GM19372 (cell line): ENCODE measurements at regions not wholly inside any gene's neighbourhood (a gene's known extent, or its start where the extent isn't known, plus 50 kb on each side); places are given as distances from the start of the nearest gene placed in this dataset.
"Not testable (repeated sequence)": the region's sequence is repeated elsewhere in the genome, so short reads cannot be mapped to it uniquely, and the experiment has no call there.

Source experiments
- ATAC-seq: cut with Tn5 transposase; IDR thresholded peaks from one replicate; pipeline ENCODE4 v1.9.1; 2021; ENCODE audit warnings: mild to moderate bottlenecking, low read depth, moderate library complexity; ENCODE audit not compliant: unreplicated experiment

DNA sequence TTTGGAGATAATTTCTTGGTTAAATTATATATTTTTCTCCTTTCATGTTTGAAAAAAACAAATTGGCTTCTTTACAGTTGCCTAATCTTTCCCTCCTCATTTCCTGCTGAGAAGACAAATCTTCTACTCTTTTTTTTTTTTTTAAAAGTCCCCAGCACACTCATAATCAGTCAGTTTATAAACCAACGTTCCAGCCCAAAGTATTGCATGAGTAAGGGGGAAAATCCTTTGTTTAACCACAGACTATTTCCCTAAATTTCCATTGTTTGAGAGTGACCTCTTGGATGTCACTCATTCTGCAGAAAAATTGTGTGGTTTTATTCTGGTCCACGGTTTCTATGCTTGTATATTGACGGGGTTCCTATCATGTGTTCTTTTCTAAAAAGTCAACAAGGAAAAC, 55.1 kb upstream of the TLR4 start:
- ATAC-seq, result no peak

DNA sequence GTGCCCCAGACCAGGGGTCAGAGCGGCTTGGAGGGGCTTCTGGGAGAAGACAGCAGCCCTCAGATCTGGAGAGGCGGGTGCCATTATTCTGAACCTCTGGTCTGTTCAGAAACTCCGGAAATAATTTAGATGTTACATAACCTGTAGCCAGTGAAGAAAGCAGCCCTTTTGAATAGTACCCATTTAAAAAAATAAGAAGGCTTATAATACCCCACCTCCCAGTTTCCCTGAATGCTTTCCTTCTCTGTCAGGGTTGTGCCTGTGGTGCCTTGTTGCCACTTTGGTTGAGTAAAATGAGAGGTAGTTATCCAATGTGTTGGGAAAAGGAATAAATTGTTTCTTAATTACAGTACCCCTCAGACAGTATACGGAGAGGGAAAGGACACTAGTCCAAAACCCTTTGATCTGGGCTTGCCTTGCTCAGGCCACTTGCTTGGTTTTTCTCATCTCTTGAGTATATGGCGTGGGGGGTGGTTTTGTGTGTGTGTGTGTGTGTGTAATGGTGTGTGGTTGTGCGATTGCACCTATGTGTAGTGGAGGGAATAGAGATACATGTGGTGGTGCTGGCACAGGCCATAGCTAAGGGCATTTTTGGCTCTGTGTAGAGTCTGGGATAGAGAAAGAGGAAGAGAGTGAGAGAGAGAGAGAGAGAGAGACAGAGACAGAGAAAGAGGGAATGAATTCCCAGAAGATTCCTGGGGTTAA, 59.1 kb upstream of the TLR4 start:
- peak; percentile 10 for ATAC-seq

DNA sequence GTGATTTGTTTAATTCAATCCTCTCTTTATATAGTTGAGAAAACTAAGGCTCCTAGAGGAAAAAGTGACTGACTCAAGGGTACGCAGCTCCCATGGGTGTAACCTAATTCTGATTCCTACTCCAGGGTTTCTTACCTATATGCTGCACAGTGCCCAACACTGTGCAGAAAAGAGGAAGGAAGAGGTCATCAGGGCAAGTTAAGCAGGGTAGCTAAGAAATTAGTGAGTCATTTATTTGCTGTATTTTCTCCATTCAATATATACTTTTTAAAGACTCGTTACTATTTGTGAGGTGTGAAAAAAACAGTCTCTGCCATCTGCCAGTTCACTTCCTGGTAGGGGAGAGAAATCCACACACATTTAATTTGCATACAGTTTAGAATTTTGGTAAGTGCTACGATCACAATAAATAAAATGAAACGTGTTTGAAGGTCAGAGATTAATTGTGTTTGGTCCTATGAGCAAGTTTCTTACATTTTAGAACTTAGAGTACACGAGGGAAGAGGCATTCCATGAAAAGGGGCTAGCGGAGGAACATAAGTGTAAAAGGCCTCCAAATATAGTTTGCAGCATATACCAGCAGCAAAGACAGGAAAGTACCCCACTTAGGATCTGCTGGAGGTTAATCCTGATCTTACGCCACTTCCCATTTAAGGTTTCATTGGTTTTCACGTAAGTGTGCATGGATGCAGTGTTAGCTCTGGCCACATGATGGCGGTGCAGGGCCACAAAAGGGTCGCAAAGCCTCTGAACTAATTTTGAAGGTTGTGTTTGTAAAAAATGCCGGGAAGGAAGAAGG, 59.9 kb upstream of the TLR4 start:
- ATAC-seq, result peak; percentile 91

DNA sequence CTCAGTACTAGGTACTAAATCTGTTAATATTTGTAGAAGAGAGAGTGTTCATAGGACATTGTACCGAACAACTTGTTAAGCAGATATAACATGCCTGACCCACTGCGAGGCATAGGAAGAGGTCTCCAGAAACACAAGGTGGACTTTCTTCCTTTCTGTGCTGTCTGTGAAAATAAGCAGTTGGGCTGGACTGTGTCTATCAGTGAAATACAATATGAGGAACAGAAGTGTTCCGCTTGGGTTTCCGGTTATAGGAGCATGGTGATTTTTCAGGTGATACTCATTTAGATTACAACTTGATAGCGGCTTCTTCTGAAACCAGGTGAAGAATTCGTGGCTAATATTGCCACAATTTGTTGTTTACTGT, 60.9 kb upstream of the TLR4 start:
- ATAC-seq, result no peak

DNA sequence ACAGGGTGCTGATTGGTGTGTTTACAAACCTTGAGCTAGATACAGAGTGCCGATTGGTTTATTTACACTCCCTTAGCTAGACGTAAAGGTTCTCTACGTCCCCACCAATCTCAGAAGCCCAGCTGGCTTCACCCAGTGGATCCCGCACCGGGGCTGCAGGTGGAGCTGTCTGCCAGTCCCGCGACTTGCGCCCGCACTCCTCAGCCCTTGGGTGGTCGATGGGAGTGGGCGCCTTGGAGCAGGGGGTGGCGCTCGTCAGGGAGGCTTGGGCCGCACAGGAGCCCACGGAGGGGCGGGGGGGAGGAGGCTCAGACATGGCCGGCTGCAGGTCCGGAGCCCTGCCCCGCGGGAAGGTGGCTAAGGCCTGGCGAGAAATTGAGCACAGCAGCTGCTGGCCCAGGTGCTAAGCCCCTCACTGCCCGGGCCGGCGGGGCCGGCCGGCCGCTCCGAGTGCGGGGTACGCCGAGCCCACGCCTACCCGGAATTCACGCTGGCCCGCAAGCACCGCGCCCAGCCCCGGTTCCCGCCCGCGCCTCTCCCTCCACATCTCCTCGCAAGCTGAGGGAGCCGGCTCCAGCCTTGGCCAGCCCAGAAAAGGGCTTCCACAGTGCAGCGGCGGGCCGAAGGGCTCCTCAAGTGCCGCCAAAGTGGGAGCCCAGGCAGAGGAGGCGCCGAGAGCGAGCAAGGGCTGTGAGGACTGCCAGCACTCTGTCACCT, 61.5 kb upstream of the TLR4 start:
- not testable (repeated sequence) for ATAC-seq

DNA sequence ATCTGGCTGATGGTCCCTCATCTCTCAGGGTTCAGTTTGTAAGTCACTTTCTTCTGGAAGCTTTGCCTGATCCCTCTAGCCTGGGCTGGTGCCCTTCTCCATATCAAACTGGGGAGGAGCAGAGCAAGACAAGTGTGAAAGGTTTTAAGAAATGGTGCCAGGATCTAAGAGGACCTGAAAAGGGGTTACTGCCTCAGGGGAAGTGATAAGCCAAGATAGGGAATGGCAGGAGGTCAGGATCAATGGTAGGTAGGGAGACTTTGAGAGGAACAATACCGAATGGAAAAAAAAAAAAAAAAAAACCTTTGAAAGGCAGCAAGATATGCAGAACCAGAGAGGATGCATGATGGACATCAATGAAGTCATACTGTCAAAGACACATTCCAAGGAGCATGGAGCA, 67.5 kb upstream of the TLR4 start:
- no peak for ATAC-seq

DNA sequence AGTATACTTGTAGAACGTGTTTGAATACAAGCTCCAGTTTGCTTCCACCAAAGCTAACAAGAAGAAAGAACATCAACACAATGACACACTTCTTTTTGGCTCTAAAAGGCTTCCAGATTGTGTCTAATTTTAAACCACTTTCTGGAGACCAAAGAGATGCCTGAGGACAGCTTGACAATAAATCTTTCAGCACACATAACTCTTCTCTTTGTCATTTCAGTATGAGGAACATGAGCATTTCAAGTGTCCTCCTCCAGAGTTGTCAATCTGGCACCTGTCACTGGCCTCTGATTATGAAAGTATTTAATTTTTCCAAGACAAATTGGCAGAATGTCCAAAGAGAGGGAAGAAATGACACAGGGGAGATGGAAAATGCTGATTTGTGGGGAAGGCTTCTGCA, 79.0 kb upstream of the TLR4 start:
- ATAC-seq, result no peak

DNA sequence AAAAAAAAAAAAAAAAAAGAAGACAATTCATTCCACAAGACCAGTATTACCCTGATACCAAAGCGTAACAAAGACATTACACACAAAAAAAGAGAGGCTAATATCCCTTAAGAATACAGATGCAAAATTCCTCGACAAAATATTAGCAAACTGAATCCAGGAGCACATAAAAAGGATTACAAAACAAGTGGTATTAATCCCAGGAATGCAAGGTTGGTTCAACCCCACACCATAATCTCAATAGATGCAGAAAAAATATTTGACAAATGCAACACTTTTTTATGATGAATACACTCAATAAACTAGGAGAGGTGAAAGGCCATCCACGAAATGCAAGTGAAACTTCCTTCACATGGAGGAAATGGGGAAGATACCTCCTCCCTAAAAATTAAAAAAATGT, 80.1 kb upstream of the TLR4 start:
- no peak for ATAC-seq

DNA sequence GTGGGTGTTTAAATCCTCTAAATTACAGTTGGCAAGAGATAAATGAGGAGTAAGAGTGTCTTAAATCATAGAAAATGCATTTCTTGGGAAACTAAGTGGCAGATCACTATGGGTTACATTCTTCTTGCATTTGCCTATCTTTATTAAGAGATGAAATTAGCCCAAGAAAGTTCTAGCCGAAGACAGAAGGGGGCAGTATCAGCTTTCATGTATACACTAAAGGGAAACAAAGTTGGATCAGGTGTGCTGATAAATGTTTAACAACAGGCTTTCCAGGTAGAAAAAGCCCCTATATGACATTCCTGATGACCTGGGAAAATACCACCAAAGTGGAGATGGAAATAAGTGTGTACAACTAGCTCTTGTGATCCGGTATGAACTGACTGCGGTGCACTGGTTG, 81.9 kb upstream of the TLR4 start:
- ATAC-seq, result no peak

DNA sequence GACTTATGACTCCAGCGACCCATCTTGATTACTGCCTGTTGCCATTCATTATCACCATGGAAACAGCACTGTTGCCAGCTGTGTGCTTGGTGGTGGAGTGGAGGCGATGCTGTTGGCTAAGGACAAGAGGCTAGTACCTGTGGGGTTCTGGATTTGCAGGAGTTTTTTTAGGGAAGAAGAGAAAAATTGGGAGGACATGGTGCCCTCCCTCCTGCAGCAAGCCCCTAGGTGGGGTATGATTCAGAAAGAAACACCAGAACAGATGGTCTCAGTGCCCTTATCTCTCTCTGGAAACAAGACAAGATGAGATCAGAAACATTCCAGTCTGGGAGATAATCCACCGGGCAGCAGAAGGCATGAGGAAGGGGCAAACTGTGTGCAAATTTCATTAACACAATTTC, 87.8 kb upstream of the TLR4 start:
- ATAC-seq, result no peak

DNA sequence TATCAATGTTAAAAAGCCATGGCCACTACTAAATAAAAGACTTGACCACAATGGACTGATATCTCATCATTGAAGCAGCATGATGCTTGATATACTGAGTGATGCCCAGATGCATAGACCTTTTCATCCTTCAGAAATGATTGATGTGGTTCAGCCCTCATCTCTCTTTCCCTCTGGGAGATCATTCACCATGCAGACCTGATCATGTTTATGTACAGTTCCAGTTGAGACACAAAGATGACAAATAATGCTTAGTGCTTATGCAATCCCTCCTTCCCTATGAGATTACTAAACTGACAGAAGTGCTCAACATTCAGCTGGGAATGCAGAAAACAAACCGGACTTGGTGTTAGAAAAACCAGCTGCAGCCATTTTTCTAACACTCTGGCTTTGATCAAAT, 91.9 kb upstream of the TLR4 start:
- ATAC-seq, result no peak

DNA sequence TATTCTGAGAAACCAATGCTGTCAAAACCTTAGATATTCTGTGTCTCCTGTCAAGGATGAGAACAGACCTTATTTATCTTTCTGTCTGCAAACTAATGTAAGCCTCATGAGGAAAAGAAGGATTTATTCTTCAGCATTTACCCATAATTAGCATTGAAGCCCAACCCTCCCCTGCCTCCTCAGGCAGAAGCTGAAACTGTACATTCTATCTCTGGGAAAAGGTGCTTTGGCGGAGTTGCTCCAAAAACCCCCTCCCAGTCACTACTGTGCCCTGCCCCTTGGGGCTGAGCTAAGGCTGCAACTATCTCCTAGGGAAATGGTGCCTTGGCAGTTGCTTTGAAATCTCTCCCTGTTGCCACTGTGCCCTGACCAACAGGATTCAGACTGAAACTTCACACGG, 106.2 kb upstream of the TLR4 start:
- ATAC-seq, result no peak

DNA sequence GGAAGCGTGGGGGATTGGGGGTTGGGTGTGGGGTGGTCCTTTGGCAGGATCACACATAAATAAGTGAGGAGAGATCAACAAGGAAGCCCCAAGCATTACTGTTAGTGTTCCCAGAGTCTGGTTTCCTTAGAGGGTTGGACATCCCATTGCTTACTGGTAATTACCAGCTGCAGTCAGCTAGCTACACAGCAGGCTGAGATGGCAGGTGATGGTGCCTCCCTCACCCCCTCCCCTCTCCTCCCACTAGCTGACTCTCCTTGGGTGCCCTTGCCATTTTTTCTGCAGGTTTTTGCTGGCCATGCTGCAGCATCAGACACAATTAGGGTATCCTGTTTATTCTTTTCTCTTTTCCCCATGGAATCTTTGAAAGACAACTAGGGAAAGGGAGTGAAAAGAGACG, 107.5 kb upstream of the TLR4 start:
- ATAC-seq, result no peak

DNA sequence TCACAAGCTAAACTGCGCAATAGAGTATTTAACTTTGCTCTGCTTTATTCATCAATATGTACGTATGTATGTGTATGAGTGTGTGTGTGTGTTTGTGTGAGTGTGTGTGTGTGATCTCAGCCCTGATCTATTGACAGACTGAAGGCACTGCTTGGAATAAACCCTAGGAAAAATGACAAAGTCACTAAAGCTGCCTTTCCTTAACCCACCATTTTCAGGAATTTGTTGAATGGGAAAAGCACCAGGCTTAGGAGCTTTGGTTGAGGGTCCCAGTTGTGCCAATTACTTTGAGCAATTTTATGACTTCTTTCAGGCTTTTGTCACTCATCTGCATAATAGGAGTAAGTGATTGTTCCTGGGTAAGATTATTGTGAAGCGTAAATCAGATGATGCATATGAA, 108.6 kb upstream of the TLR4 start:
- ATAC-seq, result no peak

DNA sequence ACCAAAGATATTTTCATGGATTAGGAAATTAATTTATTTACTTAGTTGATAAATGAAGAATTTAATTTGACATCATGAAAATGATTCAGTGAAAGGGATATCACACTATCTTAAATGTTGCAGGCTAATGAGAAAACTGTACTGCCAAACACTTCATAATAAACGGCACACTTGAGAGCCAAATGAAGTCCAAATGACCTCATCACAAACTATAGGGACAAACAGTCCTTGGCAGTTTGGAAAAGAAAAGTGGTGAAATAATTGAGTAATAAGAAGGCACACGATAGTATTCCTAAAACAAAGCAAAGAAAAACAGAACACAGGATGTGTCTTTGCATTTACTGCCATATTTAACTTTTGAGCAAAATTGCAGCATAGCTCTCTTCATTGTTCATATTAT, 116.9 kb upstream of the TLR4 start:
- ATAC-seq, result no peak

DNA sequence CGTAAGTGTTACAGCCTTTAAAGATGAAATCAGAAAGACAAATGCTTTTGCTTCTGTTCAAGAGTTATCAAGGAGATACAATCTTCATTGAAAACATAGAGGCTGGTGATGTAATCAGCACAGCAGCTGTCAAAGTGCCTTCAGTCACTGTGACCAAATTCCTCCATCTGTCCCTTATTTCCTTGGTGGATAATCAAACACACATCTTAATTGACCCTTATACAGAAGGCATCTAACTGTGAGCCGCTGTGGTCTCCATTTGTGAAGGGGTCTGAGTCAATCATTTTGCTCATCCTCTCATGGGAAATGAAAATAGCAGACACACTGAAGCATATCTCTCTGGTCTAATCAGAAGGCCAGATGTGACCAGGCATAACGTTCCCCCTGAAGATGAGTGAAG, 130.1 kb upstream of the TLR4 start:
- ATAC-seq, result no peak

DNA sequence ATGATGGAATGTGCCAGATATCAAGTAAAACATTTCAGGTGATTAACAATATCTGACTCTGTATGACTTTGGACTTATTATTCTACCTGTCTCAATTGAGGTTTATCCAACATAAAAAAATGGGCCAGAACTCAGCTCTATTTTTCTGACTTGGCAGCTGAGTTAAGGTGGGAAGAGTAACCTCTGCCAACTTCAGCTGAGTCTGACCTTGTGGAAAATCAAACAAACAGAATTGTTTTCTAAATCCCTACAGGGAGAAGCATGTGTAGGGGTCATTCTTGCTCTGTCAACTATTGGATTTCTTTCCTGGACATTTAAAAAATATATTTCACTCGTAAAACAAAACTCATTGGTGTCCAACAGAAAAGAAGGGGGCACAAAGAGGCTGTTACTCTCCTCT, 139.4 kb upstream of the TLR4 start:
- no peak for ATAC-seq

DNA sequence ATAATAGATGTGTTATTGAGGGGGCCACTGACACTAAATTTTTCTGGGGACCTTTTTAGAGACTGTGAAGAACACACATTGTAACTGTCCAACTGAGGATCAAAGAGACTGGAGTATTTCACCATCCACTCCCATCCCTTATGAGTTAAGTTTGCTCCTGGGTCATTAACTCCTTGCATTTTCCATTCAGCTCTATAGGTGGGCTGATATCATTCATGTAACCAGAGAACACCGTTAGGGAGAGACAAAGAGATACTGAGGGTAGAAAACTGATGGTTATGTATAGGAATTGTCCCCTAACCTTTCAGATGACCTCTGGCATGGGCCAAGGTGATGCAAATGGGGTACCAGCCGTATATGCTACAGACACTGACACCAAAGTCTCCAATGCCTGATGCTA, 142.4 kb upstream of the TLR4 start:
- no peak for ATAC-seq

DNA sequence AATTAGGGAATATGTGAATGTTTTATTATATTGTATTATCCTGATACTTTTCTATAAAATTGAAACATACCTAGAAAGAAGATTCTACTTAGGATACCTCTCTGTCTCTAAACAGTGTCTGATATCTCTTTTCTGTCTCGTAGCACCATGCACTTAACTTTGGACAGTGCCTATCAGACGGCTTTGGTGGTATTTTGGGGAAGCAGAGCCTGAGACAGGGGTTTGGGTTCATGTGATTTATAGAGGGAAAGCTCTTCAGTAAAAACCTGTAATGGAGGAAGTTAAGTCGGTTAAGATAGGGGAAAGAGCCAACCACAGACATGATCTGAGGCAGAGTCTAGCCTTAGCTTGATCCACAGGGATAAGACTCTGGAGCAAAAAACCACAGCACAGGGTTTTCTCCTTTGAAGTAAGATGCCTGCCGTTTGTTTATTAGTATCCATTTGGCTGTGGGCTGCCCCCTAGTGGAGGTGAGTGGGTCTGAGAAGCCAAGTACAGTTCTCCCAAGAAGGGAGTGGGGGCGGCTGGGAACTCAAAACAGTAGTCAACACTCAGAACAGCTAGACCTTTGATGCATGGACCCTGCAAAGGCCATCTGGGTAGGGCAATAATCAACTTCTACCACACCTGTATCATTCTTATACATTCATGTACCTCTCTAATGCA, 141.2 kb upstream of the ASTN2 start:
- peak; percentile 95 for ATAC-seq

DNA sequence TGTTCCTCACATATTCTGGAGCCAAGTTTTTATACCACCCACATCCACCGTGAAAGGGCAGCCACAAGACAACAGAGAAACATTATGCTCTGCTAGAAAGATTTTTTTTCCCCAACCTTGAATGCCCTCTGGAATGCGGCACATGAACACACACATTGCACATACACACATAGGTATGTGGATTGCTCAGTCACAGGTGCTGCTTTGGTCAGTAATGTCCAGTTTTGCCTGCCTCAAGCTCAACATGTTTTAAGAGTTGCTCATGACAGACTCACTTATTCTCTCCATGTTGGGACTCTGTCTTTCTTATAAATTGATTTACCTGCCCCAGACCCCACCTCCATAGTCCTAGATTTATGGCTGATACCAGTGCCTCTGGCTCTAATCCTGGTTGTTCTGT, 138.0 kb upstream of the ASTN2 start:
- no peak for ATAC-seq

DNA sequence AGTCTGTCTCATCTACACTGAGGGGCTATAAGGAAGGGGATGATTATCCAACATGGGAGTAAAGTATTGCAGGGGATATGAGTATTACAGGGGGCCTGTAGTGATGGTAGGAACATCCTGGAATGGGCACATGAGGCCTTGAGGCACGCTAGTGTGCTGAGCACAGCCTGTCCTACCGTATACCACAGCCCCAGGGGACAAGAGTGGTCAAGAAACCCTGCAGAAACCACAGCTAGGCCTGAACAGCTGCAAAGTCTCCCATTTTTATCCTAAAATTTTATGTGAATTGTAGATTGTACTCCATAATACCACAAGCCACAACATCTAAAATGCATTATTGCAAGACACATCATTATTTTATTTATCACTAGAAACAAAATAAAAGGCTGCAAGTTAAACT, 136.3 kb upstream of the ASTN2 start:
- ATAC-seq, result no peak
